ENCODE measurements at regions not wholly inside any gene's neighbourhood (a gene's known extent, or its start where the extent isn't known, plus 50 kb on each side); places are given as distances from the start of the nearest gene placed in this dataset.

- no peak for DNase-seq (ENCODE audit: low spot score)
Observed at GRCh38 chr4:156594624-156595023, 377.0 kb downstream of the PDGFC start.

GRCh38 chr4:156593464-156593863, 378.1 kb downstream of the PDGFC start:
- DNase-seq (ENCODE audit: low spot score) = no peak

DNA sequence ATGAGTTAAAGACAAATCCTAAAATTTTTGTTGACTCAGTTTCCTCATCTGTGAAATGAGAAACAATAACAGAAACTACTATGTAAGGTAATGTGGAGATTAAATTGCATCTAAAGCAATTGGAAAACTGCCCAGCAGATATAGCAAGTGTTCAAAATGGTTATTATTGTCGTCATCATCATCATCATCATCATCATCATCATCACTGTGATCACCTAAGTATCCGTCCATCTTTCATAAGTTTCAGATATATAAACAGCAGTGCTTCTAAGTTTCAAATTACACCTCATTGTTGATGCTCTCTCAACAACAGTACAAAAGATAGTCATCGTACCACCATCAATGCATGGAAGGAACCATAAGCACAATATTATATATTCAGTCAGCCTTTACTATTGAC, 379.9 kb downstream of the PDGFC start:
- DNase-seq (ENCODE audit: low spot score) = no peak

DNA sequence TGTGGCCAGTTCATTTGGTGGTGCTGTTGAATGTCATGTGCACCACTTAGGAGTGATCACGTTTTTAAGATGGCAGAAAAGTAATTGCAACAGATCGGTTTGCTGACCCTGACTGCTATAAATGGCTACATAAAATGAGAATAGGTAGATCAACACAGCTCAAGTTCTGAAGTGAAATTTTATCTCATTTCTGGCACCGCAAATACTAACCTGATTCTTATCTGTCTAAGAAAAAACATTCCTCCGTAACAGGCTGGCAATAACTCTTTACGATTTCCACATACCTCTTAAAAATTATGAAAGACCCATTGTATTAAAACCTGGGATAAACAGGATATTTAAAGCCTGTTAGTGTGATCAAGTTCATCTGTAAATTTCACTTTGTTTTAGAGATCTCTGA, 387.5 kb downstream of the PDGFC start:
- DNase-seq (ENCODE audit: low spot score) = no peak

DNA sequence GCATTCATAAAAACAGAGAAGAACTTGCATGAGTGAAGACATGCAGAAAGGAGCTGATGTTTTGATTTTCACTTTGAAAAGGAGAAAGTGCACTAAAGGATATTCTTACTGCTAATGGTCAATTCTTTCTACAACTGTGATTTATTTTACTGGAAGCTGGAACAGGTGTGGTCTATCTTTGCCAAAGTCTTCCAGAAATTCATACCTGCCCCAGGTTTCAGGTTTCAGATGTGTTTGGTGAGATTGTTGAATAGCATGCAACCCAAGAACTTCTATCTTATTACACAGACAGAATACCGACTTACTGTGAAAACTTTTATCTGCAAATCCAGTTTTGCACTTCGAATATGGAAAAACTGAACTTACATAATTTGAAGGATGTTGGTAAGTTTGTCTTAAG, 388.3 kb downstream of the PDGFC start:
- no peak for DNase-seq (ENCODE audit: low spot score)

- no peak for DNase-seq (ENCODE audit: low spot score)
Observed at GRCh38 chr4:156581282-156582063, 390.1 kb downstream of the PDGFC start.

GRCh38 chr4:156578713-156579112, 392.9 kb downstream of the PDGFC start:
- no peak for DNase-seq (ENCODE audit: low spot score)

- DNase-seq (ENCODE audit: low spot score) = no peak
Observed at GRCh38 chr4:156578005-156578404, 393.6 kb downstream of the PDGFC start.

DNA sequence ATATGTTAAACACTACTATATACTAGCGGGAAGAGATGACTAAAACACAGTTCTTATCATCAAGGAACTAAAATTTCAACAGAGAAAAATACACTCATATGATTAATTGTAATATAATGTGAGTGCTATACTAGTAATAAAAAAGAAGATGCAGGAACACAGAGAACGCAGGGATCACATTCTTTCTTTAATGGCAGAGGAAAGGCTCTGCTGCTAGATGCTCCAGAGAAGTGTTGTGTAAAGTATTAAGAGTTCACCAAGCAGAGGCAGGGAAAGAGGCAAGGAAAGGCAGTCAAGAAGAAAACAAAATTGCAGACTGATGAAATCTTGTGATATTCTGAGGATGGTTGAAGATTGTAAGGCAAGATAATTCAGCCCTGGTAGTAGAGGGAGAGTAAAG, 394.7 kb downstream of the PDGFC start:
- DNase-seq (ENCODE audit: low spot score) = no peak

DNA sequence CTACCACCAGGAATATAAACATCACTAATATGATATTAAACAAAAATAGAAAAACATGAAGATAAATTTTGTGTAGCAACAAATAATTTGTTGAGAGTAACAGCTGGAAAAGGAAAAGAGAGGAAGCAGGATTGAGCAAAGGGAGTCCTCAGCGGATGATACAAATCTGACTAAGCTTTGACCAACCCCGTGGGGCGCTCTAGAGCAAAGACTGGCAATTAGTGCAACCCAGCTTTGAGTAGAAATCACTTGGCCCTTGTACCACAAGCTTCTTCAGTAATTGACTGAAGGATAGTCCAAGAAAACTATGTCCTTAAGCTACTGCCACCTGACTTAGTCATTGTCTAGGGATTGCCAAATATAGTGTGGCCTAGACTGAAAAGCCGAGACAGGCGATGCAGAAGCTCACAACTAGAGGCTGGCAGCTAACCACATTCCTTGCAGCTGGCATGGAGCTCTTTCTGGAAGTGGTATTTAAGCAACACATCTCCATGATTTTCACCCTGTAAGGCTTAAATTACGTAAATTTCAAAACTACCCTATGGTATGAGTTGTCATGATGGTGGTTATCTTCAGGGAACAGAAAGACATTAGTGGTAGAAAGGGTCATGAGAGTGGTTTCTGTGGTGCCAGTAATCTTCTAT, 396.0 kb downstream of the PDGFC start:
- DNase-seq (ENCODE audit: low spot score) = no peak

DNA sequence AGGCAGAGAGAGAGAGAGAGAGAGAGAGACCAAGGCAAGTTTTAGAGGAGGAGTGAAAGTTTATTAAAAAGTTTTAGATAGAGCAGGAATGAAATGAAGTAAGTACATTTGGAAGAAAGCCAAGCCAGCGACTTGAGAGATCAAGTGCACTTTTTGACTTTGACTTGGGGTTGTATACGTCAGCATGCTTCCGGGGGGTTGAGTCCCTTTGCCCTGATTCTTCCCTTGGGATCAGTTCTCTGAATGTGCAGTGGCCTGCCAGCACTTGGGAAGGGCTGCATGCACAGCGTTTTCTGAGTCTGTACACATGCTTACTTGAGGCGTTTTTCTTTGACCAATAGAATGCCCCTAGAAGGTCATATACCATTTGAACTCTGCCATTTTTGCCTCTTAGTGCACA, 400.5 kb downstream of the PDGFC start:
- no peak for DNase-seq (ENCODE audit: low spot score)

GRCh38 chr4:156569535-156569934, 402.1 kb downstream of the PDGFC start:
- DNase-seq (ENCODE audit: low spot score) = no peak

DNA sequence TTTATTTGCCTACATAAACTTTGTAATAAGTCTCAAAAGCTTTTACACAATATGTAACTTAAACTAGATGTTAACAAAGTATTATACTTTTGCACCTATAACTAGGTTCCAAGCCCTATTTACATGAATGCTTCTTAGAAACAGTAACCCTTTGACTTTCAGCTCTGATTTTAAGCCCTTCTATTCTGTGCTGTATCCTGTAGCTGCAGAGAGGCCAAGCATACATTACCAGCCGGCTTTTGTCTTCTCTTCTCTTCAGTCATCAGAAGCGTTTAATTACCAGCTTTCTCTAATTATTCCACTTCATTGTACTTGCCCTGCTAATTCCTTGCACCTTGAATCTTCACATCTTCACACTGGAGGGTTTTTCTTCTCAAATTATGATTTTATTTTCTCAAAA, 403.1 kb downstream of the PDGFC start:
- no peak for DNase-seq (ENCODE audit: low spot score)

DNA sequence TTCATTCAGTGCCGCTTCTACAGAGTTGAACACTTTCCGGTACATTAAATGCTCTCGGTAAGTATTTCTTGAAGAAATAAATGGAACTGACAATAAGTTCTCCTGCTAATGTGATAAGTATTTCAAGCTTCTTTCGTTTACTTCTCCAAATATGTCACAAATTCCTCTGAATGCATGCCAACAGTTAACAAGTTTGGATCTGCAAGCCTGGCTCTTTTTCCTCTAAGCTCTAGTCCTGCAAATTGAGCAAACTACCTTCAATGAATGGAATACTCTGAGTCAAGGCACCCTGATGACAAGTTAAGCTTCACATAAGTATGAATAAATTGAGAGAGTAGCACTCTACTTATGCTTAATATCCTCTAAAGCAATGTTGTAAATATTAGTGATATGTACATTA, 403.6 kb downstream of the PDGFC start:
- no peak for DNase-seq (ENCODE audit: low spot score)

DNA sequence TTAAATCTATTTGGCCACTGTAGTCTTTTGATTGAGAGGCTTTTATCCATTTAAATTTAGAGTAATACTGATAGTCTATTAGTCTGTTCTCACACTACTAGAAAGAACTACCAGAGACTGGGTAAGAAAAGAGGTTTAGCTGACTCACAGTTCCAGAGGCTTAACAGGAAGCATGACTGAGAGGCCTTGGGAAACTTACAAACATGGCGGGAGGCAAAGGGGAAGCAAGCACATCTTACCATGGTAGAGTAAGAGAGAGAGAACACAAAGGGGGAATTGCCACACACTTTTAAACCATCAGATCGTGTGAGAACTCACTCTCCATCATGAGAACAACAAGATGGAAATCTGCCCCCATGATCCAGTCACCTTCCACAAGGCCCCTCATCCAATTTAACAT, 410.9 kb downstream of the PDGFC start:
- no peak for DNase-seq (ENCODE audit: low spot score)

DNA sequence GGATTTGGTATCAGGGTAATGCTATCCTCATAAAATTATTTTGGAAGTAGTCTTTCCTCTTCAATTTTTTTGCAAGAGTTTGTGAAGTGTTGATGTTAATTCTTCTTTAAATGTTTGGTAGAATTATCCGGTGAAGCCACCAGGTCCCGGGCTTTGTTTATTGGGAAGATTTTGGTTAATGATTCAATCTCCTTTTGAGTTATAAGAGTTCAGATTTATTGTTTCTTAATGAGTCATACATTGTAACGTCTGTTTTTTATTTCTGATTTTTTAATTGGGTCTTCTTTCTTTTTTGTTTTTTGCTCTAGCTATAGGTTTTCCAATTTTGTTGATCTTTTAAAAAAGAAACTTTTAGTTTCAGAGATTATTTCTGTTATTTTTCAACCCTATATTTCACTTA, 412.3 kb downstream of the PDGFC start:
- DNase-seq (ENCODE audit: low spot score) = no peak

DNA sequence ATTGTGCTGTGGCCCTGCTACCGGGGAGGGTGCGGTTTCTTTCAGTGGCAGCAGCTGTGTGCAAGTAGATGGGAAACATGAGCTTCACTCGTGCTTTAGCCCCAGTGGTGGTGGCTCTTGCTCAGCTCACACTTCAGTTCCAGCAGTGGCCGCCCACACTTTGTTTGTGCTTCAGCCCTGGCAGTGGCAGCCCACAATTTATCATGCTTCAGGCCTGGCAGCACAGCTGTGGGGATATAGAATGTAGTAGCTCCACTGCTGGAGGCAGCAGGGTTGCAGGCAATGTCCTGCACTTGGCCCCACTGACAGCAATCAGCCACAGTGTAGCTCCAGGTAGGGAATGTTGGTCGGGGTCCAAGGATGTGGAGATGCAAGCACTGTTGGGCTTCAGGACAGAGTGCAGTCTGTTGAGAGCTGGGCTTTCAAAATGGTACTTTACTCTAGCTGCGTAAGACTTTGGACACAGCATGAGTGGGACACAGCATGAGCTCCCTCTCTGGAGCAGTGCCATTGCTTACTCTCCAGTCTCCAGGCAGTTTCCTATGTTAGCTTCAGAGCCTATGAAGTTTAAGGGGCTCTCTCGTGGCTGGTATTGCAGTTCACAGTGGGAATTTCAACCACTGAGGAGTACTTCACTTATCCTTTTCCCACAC, 413.1 kb downstream of the PDGFC start:
- no peak for DNase-seq (ENCODE audit: low spot score)

GRCh38 chr4:156557920-156558319, 413.7 kb downstream of the PDGFC start:
- no peak for DNase-seq (ENCODE audit: low spot score)

DNA sequence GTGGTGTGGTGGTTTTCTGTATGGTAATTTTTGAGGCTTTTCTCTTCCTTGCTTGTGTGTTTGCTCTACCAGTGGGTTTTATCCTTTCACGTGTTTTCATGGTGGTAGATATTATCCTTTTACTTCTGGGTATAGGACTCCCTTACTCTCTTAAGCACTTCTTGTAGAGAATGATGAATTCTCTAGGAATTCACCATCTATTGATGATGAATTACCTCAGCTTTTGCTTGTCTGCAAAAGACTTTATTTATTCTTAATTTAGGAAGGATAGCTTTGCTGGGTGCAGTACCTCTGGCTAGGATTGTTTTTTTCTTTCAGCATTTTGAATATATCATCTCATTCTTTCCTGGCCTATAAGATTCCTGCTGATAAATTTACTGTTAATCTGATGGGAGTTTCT, 415.3 kb downstream of the PDGFC start:
- DNase-seq (ENCODE audit: low spot score) = no peak

DNA sequence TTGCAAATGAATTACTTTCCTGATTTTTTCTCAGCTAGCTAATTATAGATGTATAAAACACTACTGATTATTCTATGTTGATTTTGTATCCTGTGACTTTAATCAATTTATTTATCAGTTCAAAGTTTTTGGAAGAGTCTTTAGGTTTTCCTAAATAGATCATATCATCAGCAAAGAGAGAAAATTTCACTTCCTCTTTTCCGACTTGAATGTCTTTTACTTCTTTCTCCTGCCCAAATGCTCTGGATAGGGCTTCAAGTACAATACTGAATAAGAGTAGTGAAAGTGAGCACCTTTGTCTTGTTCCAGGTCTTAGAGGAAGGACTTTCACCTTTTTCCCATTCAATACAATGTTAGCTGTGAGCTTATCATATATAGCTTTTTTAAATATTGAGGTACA, 417.9 kb downstream of the PDGFC start:
- DNase-seq (ENCODE audit: low spot score) = no peak

- no peak for DNase-seq (ENCODE audit: low spot score)
Observed at GRCh38 chr4:156547891-156548290, 423.7 kb downstream of the PDGFC start.

DNA sequence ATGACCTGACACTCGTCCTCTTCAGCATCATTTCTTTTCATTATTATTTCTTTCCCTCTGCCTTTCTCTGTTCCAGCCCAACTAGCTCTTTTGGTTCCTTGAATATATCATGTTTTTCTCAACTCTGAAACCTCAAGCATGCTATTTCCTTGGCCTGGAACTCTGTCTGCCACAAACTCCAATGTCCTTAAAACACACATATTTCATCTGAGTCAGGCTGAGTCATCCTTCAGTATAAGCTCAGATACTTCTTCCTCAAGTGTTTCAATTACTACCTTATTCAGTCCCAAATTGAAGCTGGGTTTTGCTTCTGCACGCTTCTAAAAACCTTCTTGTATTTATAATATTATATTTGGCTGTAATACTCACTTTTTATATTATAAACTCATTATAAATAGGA, 424.2 kb downstream of the PDGFC start:
- no peak for DNase-seq (ENCODE audit: low spot score)

- DNase-seq (ENCODE audit: low spot score) = no peak
Observed at GRCh38 chr4:156545003-156545785, 426.4 kb downstream of the PDGFC start.

Data from SW480 (cell line).